ENCODE measurements at regions not wholly inside any gene's neighbourhood (a gene's known extent, or its start where the extent isn't known, plus 50 kb on each side); places are given as distances from the start of the nearest gene placed in this dataset.

DNA sequence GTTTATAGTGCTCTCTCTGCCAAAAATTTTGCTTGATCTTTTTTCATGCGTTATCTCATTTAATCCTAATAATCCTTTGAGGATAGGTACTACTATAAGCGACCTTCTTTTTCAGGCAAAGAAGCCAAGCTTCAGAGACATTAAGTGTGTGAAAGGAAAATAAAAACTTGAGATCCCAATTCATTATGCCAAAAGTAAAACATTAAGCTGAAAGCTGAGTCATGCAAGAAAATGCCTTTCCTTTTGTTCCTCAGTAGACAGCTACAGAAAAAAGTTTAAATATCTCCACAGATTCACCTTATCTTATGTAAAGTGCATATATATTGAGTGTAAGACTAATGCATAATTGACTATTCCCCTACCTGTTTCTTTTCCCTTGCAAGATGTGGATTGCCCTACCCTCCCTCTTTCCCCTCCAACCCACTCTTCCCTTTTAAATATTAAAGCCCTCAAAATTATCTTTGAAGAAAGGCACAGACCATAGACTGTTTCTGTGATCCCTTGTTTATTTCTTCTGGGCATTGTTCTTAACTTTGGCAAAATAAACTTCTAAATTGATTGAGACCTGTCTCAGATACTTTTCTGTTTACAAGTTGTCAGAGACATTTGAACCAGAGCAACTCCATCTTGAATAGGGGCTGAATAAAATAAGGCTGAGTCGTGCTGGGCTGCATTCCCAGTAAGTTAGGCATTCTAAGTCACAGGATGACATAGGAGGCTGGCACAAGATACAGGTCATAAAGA lies 1139.9 kb upstream of the LRRN3 start:
- in situ Hi-C loops (cut with HindIII; ENCODE audit: low pct_ligation_motif_present, low sequenced_read_pairs) = no loop called here
- DNase-seq = no peak
- Histone ChIP-seq H3K27ac (no peak overlapping the region), H3K4me3 (ENCODE audit: low read depth, low read length) (no peak overlapping the region), H3K27me3 (replicated peaks) (no peaks in the 10 kb centered on the region), H3K36me3 (replicated peaks) (no peaks in the 10 kb centered on the region)
- TF ChIP-seq, protein P1, sequence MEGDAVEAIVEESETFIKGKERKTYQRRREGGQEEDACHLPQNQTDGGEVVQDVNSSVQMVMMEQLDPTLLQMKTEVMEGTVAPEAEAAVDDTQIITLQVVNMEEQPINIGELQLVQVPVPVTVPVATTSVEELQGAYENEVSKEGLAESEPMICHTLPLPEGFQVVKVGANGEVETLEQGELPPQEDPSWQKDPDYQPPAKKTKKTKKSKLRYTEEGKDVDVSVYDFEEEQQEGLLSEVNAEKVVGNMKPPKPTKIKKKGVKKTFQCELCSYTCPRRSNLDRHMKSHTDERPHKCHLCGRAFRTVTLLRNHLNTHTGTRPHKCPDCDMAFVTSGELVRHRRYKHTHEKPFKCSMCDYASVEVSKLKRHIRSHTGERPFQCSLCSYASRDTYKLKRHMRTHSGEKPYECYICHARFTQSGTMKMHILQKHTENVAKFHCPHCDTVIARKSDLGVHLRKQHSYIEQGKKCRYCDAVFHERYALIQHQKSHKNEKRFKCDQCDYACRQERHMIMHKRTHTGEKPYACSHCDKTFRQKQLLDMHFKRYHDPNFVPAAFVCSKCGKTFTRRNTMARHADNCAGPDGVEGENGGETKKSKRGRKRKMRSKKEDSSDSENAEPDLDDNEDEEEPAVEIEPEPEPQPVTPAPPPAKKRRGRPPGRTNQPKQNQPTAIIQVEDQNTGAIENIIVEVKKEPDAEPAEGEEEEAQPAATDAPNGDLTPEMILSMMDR (IDR thresholded peaks at IDR 0.05; ENCODE audit: low read depth, low read length, missing control alignments) = no peak

DNA sequence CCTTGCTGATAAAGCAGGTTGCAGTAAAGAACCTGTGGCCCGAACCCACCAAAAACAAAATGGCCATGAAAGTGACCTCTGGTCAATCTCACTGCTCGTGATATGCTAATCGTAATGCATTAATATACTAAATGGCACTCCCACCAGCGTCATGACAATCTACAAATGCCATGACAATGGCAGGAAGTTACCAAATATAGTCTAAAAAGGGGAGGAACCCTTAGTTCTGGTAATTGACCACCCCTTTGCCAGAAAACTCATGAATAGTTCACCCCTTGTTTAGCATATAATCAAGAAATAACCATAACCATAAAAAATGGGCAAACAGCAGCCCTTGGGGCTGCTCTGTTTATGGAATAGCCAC lies 1139.4 kb upstream of the LRRN3 start:
- in situ Hi-C loops (cut with HindIII; ENCODE audit: low pct_ligation_motif_present, low sequenced_read_pairs) = no loop called here
- TF ChIP-seq, protein P1 (IDR thresholded peaks at IDR 0.05; ENCODE audit: low read depth, low read length, missing control alignments) = no peak
- no peaks in the 10 kb centered on the region for H3K36me3 ChIP-seq (replicated peaks)
- H3K27ac ChIP-seq = no peak overlapping the region
- H3K4me3 ChIP-seq (ENCODE audit: low read depth, low read length) = no peak overlapping the region
- H3K27me3 ChIP-seq (replicated peaks) = no peaks in the 10 kb centered on the region
- DNase-seq = no peak

DNA sequence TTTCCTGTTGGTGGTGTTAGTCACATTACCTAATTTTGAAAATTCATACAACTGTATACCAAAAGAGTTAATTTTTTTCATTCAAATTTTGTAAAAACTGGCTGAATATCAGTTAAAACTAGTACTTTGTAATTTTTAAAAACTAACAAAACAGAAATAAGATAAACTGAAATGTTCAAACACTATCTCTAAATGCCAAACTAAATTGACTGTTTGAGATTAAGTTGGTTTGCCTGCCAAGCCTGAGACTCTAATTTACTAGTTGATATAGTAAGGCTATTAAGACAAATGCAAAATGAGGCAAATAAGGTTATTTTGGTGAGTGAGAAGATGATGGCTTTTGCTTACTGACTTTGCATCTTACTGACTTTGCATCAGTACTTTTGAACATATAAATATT lies 1134.9 kb upstream of the LRRN3 start:
- Histone ChIP-seq H3K27me3 (replicated peaks) (no peaks in the 10 kb centered on the region), H3K27ac (no peak overlapping the region), H3K36me3 (replicated peaks) (no peaks in the 10 kb centered on the region), H3K4me3 (ENCODE audit: low read depth, low read length) (no peak overlapping the region)
- no peak for DNase-seq
- TF ChIP-seq, protein P1 (IDR thresholded peaks at IDR 0.05; ENCODE audit: low read depth, low read length, missing control alignments) = no peak
- in situ Hi-C loops (cut with HindIII; ENCODE audit: low pct_ligation_motif_present, low sequenced_read_pairs) = no loop called here

DNA sequence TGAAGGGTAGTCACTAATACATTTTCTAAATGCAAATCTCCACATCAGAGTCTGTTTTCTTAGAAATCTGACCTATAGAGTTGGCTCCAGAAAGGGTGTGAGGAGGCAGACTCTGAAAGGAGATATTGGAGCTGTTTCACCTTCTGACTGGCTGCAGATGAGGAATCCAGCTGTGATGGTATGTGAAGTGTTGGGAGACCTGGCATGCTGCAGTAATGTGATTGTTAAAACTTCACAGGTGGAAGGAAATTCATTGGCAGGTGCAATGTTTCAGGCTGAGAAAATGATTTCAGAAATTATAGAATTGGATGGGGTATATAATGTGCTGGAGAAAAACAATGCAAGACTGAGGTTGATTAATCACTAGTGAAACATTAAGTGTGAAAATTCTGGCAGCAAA lies 1134.0 kb upstream of the LRRN3 start:
- Histone ChIP-seq H3K27ac (no peak overlapping the region), H3K27me3 (replicated peaks) (no peaks in the 10 kb centered on the region), H3K36me3 (replicated peaks) (no peaks in the 10 kb centered on the region), H3K4me3 (ENCODE audit: low read depth, low read length) (no peak overlapping the region)
- TF ChIP-seq, protein P1 (IDR thresholded peaks at IDR 0.05; ENCODE audit: low read depth, low read length, missing control alignments) = no peak
- DNase-seq = no peak
- in situ Hi-C loops (cut with HindIII; ENCODE audit: low pct_ligation_motif_present, low sequenced_read_pairs) = no loop called here

DNA sequence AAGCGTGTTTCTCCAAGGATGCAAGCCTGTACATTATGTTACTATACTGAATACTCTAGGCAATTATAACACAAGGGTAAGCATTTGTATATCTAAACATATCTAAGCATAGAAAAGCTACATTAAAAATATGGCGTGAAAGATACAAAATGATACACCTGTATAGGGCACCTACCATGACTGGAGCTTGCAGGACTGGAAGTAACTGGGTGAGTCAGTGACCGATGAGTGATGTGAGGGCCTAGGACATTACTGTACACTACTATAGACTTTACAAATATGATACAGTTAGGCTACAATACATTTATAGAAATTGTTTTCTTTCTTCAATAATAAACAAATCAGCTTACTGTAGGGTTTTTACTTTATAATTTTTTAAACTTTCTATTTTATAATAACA lies 1127.2 kb upstream of the LRRN3 start:
- H3K27me3 ChIP-seq (replicated peaks) = no peaks in the 10 kb centered on the region
- no peak overlapping the region for H3K27ac ChIP-seq
- TF ChIP-seq, protein P1 (IDR thresholded peaks at IDR 0.05; ENCODE audit: low read depth, low read length, missing control alignments) = no peak
- no peak overlapping the region for H3K4me3 ChIP-seq (ENCODE audit: low read depth, low read length)
- DNase-seq = no peak
- in situ Hi-C loops (cut with HindIII; ENCODE audit: low pct_ligation_motif_present, low sequenced_read_pairs) = no loop called here
- no peaks in the 10 kb centered on the region for H3K36me3 ChIP-seq (replicated peaks)

DNA sequence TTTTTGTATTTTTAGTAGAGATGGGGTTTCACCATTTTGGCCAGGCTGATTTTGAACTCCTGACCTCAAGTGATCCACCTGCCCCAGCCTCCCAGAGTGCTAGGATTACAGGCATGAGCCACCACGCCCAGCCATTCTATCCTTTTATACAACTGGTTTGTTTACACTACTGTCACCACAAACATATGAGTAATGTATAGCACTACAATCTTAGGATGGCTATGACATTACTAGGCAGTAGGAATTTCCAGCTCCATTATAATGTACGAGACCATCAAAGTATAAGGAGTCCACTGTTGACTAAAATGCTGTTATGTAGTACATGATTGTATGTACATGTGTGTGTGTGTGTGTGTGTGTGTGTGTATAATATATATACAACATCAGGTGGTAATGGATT lies 1126.1 kb upstream of the LRRN3 start:
- H3K27me3 ChIP-seq (replicated peaks) = no peaks in the 10 kb centered on the region
- no peaks in the 10 kb centered on the region for H3K36me3 ChIP-seq (replicated peaks)
- DNase-seq = peak; percentile 25
- no peak overlapping the region for H3K27ac ChIP-seq
- no peak overlapping the region for H3K4me3 ChIP-seq (ENCODE audit: low read depth, low read length)
- in situ Hi-C loops (cut with HindIII; ENCODE audit: low pct_ligation_motif_present, low sequenced_read_pairs) = no loop called here
- TF ChIP-seq, protein P1 (IDR thresholded peaks at IDR 0.05; ENCODE audit: low read depth, low read length, missing control alignments) = no peak
